ENCODE measurements at regions not wholly inside any gene's neighbourhood (a gene's known extent, or its start where the extent isn't known, plus 50 kb on each side); places are given as distances from the start of the nearest gene placed in this dataset.
A peak's percentile ranks its signal among the peaks of the same experiment; 100 is the strongest.
"Not testable (repeated sequence)": the region's sequence is repeated elsewhere in the genome, so short reads cannot be mapped to it uniquely, and the experiment has no call there.

DNA sequence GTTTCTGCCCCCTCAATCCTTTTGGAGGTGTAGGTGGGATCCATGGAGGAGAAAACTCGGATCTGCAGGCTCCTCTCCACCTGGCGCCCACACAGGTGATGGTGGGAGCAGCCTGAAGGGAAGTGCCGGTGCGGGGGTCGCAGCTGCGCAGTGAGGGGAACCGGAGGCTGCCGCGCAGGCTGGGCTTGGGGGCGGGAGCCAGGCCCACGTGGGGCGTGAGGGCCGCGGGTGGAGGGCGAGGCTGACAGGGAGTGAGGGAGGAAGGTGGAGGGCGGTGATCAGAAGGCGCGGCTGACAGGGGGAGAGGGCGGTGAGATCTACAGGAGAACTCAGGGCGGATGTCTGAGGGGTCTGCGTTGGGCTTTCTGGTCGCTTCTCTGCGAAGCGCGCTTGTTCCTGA is 414.7 kb upstream of the NPAP1 start:
- H3K27me3 Mint-ChIP-seq, H3K36me3 Mint-ChIP-seq, H3K4me3 Mint-ChIP-seq, H3K4me1 Mint-ChIP-seq, H3K27ac Mint-ChIP-seq, H3K9me3 Mint-ChIP-seq, ATAC-seq: not testable (repeated sequence)

DNA sequence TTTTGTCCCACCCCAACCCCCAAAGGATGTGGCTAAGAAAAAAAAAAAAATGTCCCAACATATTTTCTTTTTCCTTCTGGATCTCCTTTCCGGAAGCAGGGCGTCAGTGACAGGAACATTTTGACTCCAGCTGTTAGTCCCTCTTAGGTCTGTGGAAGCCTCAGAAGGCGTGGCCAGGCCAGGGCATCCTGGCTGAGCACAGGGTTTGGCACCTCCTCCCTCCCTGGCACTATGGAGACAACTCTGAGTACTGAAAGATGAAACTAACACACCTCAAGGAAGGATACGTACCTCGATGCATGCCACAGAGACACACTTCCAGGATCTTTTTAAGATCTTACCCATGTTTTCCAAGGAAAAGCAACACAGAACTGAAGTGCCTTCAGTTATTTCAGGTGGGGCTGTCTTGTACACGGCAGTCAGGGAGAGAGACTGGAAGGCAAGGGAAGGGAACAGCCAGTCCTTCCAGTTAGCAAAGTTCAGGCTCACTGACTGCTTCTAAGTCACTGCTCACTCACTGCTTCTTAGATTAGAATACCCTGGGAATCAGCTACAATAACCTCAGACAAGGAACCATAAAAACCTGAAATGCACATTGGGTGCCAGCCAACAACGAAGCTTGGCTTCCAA is 406.9 kb upstream of the NPAP1 start:
- H3K27ac Mint-ChIP-seq, ATAC-seq, H3K4me3 Mint-ChIP-seq, H3K4me1 Mint-ChIP-seq, H3K27me3 Mint-ChIP-seq, H3K36me3 Mint-ChIP-seq: not testable (repeated sequence)
- peaks cover 12% of the 10 kb centered on the region for H3K9me3 Mint-ChIP-seq

DNA sequence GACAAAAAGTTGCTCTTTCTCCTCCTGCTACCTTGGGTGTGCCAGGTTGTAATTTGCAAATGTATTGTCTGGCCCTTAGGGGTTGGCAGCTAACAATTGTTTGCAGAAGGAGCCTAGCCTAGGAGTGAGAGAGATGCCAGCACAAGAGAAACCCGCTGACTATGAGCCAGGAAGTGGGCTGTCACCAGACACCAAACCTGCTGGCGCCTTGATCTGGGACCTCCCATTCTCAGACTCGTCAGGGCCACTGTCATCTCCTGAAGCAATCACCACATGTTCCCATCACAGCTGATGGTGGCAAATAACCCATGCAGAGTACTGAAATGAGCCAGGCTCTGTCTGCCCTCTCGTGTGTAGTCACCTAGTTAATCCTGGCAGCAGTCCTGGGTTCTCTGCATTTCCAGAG is 406.4 kb upstream of the NPAP1 start:
- Mint-ChIP-seq H3K9me3 (peaks cover 12% of the 10 kb centered on the region), H3K36me3 (no peaks in the 10 kb centered on the region), H3K27ac (no peak overlapping the region), H3K4me3 (no peak overlapping the region), H3K4me1 (no peaks in the 10 kb centered on the region), H3K27me3 (no peaks in the 10 kb centered on the region)
- no peak for ATAC-seq

DNA sequence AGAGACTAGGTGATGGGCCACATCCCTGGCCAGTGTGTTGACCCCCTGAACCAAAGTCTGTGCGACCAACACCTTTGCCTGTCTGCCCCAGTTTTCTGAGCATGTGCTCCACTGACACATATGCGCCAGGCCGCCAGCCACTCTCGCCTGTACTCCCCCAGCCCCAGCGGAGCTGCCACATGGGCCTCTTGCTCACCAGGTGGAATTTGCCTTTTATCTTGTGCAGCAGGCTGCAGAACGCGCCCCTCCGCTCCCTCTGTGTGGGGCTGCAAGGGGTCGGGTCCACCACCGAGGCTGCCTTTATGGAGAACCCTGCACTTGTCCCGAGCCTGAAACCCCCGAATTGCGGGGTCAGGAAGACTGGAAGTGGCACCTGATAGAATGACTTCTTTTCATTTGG is 405.7 kb upstream of the NPAP1 start:
- Mint-ChIP-seq H3K36me3 (no peaks in the 10 kb centered on the region), H3K27me3 (no peaks in the 10 kb centered on the region), H3K4me1 (no peaks in the 10 kb centered on the region), H3K9me3 (peaks cover 8% of the 10 kb centered on the region), H3K27ac (no peak overlapping the region), H3K4me3 (no peak overlapping the region)
- no peak for ATAC-seq

DNA sequence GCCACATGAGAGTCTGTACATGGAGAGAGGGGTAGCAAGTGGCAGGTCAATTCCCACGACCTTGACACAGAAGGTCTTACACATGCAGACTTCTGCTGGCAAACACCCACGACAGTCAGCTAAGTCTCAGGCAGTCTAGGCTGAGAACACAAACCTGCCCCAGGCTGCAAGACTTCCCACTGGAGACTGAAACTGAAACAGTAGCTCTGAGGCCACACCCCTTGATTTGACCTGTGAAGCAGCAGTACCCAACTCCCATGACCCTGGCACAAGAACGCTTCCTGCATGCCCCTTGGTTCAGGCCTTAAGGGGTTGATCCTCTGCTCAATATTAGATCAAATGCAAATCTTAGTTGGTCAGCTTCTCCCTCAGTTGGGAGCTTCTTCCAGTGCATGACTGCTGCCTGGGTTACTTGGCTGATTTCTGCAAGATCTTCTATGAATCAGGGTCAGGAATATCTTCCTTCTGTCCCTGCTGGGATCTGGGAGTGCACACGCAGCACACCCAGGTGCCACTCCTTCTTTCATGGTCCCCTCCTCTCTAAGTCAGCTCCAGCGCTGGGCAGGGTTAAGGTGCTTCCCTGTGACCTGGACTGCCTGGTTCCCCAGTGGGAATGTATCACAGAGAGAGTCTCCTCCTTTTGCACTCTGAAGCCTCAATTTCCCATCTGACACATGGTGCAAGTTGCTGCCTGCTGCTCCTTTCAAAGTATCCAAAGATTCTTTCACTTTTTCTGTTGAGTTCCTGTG is 403.9 kb upstream of the NPAP1 start:
- H3K27ac Mint-ChIP-seq: not testable (repeated sequence)

DNA sequence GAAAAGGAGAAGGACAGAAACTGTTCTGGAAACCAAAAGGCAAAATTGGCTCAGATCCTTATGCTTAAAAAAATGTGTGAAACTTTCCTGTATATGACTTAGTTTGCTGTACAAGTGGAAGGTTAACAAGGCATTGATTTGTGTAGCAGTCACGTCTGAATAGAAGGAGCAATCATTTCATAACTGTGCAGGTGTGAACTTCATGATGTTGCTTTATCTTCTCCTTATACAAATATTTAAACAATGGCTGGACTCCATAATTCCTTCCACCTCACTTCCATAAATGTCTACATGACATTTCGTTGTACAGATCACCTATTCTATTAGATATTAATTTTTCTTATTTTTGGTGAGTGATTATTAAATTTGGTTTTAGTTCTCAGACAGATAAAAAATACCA is 382.7 kb upstream of the NPAP1 start:
- no peaks in the 10 kb centered on the region for H3K27me3 Mint-ChIP-seq
- no peaks in the 10 kb centered on the region for H3K36me3 Mint-ChIP-seq
- no peak overlapping the region for H3K27ac Mint-ChIP-seq

More for the DNA sequence above, 403.9 kb upstream of the NPAP1 start:
- peaks cover 10% of the 10 kb centered on the region for H3K9me3 Mint-ChIP-seq
- not testable (repeated sequence) for H3K27me3 Mint-ChIP-seq, H3K36me3 Mint-ChIP-seq, H3K4me3 Mint-ChIP-seq, H3K4me1 Mint-ChIP-seq
- peak; percentile 12 for ATAC-seq

DNA sequence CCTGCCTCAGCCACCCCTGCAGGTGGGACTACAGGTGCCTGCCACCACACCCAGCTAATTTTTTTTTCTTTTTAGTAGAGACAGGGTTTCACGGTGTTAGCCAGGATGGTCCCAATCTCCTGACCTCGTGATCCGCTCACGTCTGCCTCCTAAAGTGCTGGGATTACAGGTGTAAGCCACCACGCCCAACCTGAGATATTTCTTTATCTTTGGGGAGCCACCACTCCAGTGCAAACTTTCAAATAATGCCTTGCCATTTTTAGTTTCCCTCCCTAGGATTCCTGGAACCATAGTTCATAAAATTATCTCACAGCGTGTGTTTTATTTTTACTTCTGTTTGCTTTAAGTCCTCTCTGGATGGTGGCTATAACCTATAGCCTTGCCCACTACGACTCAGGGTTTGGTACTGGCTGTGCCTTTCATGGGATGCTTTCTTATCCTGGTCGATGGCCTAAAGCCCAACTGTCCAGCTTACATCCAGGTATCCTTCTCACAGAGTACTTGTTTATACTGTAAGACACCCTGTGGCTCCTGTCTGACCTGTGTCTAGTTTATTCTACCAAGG is 374.7 kb upstream of the NPAP1 start:
- not testable (repeated sequence) for H3K27ac Mint-ChIP-seq, H3K9me3 Mint-ChIP-seq, H3K27me3 Mint-ChIP-seq, H3K4me1 Mint-ChIP-seq, H3K36me3 Mint-ChIP-seq, H3K4me3 Mint-ChIP-seq
- ATAC-seq: peak; percentile 24

More for the DNA sequence above, 382.7 kb upstream of the NPAP1 start:
- no peaks in the 10 kb centered on the region for H3K9me3 Mint-ChIP-seq
- no peaks in the 10 kb centered on the region for H3K4me1 Mint-ChIP-seq
- H3K4me3 Mint-ChIP-seq: no peak overlapping the region
- no peak for ATAC-seq

DNA sequence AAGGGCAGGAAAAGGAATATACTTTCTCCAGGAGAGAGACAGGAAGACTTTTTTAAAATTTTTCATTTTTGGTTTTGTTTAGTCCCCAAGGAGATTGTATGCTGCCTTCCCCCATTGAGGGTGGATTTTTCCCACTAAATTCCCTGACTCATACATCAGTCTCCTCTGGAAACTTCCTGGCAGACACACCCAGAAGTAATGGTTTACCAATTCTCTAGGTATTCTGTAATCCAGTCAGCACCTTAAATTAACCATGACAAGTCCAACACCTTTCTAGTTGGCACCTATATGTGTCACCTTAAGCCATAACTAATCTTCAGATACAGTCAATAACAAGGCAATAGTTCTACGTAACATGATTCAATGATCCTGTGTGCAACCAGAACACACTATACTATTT is 373.6 kb upstream of the NPAP1 start:
- H3K27ac Mint-ChIP-seq, H3K4me1 Mint-ChIP-seq, H3K36me3 Mint-ChIP-seq, H3K27me3 Mint-ChIP-seq, H3K9me3 Mint-ChIP-seq, ATAC-seq, H3K4me3 Mint-ChIP-seq: not testable (repeated sequence)

DNA sequence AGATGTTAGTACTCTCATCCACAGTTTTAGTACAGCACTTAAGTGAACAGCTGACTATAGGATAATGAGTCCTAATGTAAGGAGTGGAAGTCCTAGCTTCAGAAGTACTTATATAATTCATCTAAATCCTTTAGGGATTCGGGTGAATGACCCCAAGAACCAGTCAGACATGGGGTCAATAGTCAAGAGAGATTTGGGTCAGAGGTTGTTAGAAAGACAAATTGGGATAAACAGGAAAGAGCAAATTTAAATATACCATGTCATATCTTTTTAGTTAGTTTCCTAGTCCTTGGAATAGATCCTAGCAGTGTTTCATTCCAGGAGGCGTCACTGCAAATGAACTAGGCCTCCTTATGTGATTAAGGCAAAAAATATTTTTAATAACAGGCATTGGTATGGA is 370.8 kb upstream of the NPAP1 start:
- H3K4me3 Mint-ChIP-seq, H3K27ac Mint-ChIP-seq: not testable (repeated sequence)

DNA sequence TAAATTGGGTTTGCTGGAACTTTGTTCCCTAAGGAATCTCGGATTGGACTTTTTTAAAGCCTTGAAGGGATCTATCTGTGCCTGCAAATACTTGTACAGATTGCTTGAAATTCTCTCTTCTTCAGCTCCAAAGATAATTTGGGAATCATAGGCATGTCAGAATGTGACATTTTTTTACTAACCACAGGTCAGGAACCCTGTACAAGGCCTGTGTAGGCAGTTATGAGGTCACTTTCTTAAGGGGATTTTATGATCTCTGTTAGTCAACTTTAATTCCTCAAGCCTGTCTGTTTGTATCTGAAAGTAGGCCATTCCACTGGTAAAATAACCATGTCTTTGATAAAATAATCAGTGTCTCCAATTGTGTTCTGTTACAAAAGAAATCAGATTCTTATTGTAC is 369.9 kb upstream of the NPAP1 start:
- H3K27me3 Mint-ChIP-seq, H3K27ac Mint-ChIP-seq, H3K9me3 Mint-ChIP-seq, H3K4me1 Mint-ChIP-seq, H3K4me3 Mint-ChIP-seq, H3K36me3 Mint-ChIP-seq, ATAC-seq: not testable (repeated sequence)

More for the DNA sequence above, 370.8 kb upstream of the NPAP1 start:
- H3K4me1 Mint-ChIP-seq, H3K27me3 Mint-ChIP-seq, H3K36me3 Mint-ChIP-seq, H3K9me3 Mint-ChIP-seq, ATAC-seq: not testable (repeated sequence)

DNA sequence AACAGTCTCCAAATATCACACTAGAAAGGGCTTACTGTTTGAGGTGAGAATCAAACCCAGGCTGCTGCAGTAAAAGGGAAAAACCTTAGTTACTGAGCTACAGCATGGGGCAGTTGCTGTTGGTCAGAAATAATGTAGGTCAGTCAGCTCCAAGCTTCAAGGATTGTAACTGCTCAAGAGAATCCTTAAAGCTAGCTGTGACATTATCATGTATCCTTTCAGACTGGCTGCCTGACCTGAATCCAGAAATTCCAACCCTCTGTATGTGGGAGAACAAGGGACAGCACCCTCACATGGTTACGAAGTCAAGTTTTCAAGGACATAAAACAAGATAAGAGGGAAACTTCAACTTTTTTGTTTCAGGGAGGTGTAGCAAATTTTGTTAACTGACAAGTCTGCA is 365.9 kb upstream of the NPAP1 start:
- not testable (repeated sequence) for ATAC-seq, H3K36me3 Mint-ChIP-seq, H3K9me3 Mint-ChIP-seq, H3K27me3 Mint-ChIP-seq, H3K4me3 Mint-ChIP-seq, H3K4me1 Mint-ChIP-seq, H3K27ac Mint-ChIP-seq

DNA sequence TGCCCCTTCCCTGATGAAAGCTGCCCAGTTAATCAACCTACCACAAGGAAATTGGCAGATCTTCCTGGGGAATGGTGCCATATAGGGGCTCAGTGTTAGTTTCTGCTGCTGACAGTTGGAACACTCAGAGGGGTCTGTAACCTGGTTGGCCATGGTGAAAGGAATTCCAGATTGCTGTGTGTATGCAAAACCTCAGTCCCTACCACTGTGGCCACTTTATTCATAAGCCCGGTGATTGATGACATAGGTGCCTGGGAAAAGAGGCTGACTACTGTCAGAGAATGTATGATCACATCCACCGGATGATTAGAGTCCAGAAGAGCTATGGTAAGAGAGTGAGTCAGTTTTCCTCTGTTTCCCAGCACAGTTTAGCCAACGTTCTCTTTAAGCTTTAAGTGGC is 363.9 kb upstream of the NPAP1 start:
- H3K4me1 Mint-ChIP-seq, H3K27me3 Mint-ChIP-seq: not testable (repeated sequence)

DNA sequence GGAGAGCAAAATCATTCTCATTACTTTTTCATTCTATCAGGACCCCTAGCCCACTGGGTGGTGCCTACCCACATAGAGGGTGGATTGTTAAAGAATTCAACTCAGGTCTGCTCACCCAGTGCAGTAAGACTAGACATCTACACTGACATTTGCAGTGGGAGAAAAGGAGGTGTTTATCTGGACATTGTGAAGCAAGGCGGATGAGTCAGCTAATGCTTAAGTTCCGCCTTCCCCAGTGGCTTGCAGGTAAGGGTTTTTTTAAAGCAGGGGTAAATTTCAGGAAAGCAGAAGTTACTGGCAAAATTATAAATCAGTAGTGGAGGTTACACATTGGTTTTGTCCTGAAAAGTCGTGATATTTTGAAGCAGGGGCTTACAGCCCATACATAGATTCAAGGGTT is 359.2 kb upstream of the NPAP1 start:
- not testable (repeated sequence) for H3K27ac Mint-ChIP-seq, H3K27me3 Mint-ChIP-seq, H3K36me3 Mint-ChIP-seq, H3K4me1 Mint-ChIP-seq, H3K9me3 Mint-ChIP-seq, H3K4me3 Mint-ChIP-seq, ATAC-seq

More for the DNA sequence above, 363.9 kb upstream of the NPAP1 start:
- not testable (repeated sequence) for H3K9me3 Mint-ChIP-seq, ATAC-seq, H3K36me3 Mint-ChIP-seq, H3K27ac Mint-ChIP-seq, H3K4me3 Mint-ChIP-seq

DNA sequence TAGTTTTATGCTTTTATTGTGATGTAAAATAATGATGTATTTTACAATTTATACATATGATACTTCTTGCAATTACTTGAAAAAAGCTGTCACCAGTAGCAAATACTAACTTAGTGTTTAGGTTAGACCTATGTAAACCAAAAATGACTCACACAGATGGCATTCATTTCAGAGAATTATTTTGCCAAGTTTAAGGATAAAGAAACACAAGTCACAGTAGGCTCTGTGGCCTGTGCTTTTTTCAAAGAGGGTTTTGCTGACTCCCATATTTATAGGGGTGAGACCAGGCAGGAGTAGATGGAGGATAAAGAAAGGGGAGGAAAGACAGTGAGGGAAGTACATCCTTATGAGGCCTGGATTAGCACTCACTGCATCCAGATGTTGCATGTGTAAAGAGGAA is 356.6 kb upstream of the NPAP1 start:
- Mint-ChIP-seq H3K27me3 (no peaks in the 10 kb centered on the region), H3K27ac (no peak overlapping the region), H3K4me3 (no peak overlapping the region), H3K4me1 (no peaks in the 10 kb centered on the region), H3K9me3 (no peaks in the 10 kb centered on the region), H3K36me3 (no peaks in the 10 kb centered on the region)
- ATAC-seq: no peak

DNA sequence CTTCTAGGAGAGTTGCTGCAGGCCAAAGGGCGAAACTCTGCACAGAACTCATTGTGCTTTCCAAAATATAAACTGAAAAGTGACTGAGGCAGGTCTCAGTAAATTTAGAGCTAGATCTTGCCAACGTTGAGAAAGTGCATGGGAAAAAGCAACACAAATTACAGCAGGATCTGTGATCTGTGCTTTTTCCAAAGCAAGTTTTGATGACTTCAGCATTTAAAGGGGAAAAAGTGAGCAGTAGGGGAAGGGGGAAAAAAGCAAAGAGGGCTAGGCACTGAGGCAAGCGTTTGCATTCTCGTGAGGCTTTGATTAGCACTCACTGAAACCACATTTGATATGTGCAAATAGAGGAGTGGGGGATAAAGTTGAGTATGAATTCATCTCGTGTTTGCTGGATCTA is 351.5 kb upstream of the NPAP1 start:
- H3K9me3 Mint-ChIP-seq, H3K36me3 Mint-ChIP-seq, H3K4me1 Mint-ChIP-seq, H3K4me3 Mint-ChIP-seq, H3K27me3 Mint-ChIP-seq, H3K27ac Mint-ChIP-seq, ATAC-seq: not testable (repeated sequence)

DNA sequence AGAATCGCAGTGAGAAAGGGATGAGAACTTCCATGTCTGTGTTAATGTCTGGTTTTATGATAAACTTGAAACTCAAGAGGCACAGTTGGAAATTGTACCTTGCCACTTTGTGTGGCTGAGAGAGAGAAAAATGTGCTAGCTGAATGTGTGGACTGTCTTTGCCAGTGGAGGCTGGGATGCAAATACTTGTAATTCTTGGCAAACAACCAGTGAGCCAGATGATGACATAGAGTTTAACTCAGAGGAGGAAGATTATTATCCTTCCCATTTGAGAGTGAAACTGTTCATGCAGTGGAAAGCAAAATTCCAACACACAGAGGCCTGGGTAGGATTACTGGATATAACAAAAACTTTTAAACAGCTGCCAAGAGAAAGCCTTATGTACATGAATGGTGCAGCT is 349.1 kb upstream of the NPAP1 start:
- H3K27ac Mint-ChIP-seq, H3K36me3 Mint-ChIP-seq, H3K27me3 Mint-ChIP-seq, H3K9me3 Mint-ChIP-seq, H3K4me3 Mint-ChIP-seq, ATAC-seq, H3K4me1 Mint-ChIP-seq: not testable (repeated sequence)
